ENCODE measurements at regions not wholly inside any gene's neighbourhood (a gene's known extent, or its start where the extent isn't known, plus 50 kb on each side); places are given as distances from the start of the nearest gene placed in this dataset.

- TF ChIP-seq, protein P1, sequence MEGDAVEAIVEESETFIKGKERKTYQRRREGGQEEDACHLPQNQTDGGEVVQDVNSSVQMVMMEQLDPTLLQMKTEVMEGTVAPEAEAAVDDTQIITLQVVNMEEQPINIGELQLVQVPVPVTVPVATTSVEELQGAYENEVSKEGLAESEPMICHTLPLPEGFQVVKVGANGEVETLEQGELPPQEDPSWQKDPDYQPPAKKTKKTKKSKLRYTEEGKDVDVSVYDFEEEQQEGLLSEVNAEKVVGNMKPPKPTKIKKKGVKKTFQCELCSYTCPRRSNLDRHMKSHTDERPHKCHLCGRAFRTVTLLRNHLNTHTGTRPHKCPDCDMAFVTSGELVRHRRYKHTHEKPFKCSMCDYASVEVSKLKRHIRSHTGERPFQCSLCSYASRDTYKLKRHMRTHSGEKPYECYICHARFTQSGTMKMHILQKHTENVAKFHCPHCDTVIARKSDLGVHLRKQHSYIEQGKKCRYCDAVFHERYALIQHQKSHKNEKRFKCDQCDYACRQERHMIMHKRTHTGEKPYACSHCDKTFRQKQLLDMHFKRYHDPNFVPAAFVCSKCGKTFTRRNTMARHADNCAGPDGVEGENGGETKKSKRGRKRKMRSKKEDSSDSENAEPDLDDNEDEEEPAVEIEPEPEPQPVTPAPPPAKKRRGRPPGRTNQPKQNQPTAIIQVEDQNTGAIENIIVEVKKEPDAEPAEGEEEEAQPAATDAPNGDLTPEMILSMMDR (IDR thresholded peaks at IDR 0.05): no peak
- no peak for TF ChIP-seq POLR2AphosphoS5 (IDR thresholded peaks at IDR 0.05)
Measured at GRCh38 chr10:126803394-126803793, 101.8 kb upstream of the DOCK1 start.
